Spinal cord (tissue), 9 donors: ENCODE measurements at regions not wholly inside any gene's neighbourhood (a gene's known extent, or its start where the extent isn't known, plus 50 kb on each side); places are given as distances from the start of the nearest gene placed in this dataset.
A peak's percentile ranks its signal among the peaks of the same experiment; 100 is the strongest.

Experiments used
- DNase-seq, 6 donors: peaks; one replicate each; pipeline versions ENCODE4 v3.0.0 to v3.0.0-alpha.2; 2013 to 2015; ENCODE audit warnings: low spot score in 6 of 6, low read depth in 4 of 6
- H3K27ac ChIP-seq: one replicate; pipeline ENCODE4 v1.5.1; 2013; ENCODE audit warnings: low read depth, low read length, control low read depth
- H3K27me3 ChIP-seq: one replicate; pipeline ENCODE4 v1.6.1; 2013; ENCODE audit warnings: low read length; ENCODE audit not compliant: control insufficient read depth, insufficient read depth
- H3K36me3 ChIP-seq: one replicate; pipeline ENCODE4 v1.6.1; 2013; ENCODE audit warnings: low read length; ENCODE audit not compliant: control insufficient read depth, insufficient read depth
- H3K4me1 ChIP-seq: one replicate; pipeline ENCODE4 v1.6.1; 2013; ENCODE audit warnings: low read length; ENCODE audit not compliant: control insufficient read depth, insufficient read depth
- H3K4me3 ChIP-seq: one replicate; pipeline ENCODE4 v1.5.1; 2013; ENCODE audit warnings: low read depth, low read length, control low read depth
- H3K9me3 ChIP-seq: one replicate; pipeline ENCODE4 v1.6.1; 2013; ENCODE audit warnings: low read length; ENCODE audit not compliant: control insufficient read depth, insufficient read depth
- WGBS: methylation state at CpG from one replicate; pipeline ENCODE4 v1.1.5; 2013; ENCODE audit warnings: missing lambda C conversion rate; ENCODE audit not compliant: insufficient coverage; 5-methylcytosine and 5-hydroxymethylcytosine counted together
- donor health status: healthy.

DNA sequence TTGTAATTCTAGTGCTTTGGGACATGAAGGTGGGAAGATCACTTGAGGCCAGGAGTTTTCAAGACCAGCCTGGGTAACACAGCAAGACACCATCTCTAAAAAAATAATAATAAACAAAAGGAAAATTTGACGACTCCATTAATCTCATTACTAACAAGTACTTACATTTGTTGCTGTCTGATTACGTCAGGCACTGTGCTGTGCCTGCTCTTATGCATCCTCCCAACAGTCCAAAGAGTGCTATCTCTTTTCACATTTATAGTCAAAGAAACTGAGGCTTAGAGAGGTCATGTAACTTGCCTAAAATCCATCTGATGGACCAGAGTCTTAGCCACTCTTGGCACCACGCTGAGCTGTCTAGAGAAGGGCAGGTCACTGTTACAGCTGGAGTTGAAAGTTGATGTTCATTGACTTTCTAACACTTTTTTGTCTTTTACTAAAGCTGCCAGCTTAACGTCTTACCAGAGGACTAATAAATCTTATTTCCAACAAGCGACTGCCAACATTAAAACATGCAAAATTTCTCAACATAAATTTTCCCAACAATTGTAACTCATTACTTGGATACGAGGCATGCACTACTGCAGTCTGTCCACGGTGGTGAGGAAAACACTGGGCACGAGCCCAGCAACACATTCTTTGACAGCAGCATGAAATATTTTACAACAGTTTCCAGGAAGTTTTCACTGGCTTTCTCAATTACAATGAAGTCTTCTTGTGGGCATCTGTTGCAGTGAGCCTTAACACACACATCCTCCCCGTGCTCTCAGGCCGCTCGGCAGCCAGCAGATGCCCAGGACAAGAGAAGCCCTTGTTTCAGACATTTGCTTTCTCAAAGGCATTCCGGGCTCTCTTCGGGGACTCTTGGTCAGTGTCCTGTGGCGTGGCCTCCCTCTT, 262.9 kb upstream of the PROX1 start:
- WGBS = 15% methylated on average over 13 of the region's 14 CpGs
- H3K36me3 ChIP-seq = no peaks in the 10 kb centered on the region
- peaks cover 3% of the 10 kb centered on the region for H3K27me3 ChIP-seq
- H3K4me1 ChIP-seq = peaks cover 11% of the 10 kb centered on the region
- no peaks in the 10 kb centered on the region for H3K9me3 ChIP-seq
- H3K27ac ChIP-seq = peak overlapping the region; percentile 57
- peak; percentile 40 to 88 (median 56) for DNase-seq
- H3K4me3 ChIP-seq = no peak overlapping the region

DNA sequence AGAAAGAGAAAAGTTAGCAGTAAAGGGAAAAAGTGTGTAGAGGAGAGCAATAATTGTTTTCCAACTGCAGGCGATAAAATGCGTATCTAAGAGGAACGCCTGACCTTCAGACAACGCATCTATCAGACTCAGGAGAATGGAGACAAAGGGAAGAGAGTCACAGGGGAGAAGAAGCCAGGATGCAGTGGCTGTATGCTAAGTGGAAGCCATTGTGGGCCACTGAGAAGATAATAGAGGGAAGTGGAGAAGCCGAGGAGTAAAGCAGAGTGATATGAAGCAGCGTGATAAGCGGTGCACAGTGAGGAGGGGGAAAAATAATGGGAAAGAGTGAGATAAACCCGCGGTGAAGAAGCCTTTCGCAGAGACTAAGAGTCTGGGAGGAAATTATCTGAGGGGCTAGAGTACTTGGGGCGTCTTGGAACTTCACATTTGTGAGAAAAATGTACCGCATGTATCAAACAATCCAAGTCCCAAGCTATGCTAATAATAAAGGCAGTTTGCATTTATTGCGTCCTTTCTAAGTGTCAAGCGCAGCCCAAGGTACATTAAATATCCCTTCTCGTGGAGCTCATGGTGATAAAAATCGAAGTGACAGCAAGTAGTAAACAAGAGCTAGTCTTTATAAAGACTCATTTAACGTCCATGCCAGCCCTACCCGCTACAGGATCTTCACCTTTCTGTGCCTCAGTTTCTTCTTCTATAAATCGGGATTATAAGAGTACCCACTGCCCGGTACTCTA, 259.8 kb upstream of the PROX1 start:
- Histone ChIP-seq H3K27me3 (peaks cover 3% of the 10 kb centered on the region), H3K4me3 (no peak overlapping the region), H3K36me3 (no peaks in the 10 kb centered on the region), H3K4me1 (peaks cover 11% of the 10 kb centered on the region), H3K9me3 (no peaks in the 10 kb centered on the region), H3K27ac (no peak overlapping the region)
- peak in 1 of 6 donors; percentile 13 for DNase-seq
- WGBS = 83% methylated on average over 15 of the region's 20 CpGs

DNA sequence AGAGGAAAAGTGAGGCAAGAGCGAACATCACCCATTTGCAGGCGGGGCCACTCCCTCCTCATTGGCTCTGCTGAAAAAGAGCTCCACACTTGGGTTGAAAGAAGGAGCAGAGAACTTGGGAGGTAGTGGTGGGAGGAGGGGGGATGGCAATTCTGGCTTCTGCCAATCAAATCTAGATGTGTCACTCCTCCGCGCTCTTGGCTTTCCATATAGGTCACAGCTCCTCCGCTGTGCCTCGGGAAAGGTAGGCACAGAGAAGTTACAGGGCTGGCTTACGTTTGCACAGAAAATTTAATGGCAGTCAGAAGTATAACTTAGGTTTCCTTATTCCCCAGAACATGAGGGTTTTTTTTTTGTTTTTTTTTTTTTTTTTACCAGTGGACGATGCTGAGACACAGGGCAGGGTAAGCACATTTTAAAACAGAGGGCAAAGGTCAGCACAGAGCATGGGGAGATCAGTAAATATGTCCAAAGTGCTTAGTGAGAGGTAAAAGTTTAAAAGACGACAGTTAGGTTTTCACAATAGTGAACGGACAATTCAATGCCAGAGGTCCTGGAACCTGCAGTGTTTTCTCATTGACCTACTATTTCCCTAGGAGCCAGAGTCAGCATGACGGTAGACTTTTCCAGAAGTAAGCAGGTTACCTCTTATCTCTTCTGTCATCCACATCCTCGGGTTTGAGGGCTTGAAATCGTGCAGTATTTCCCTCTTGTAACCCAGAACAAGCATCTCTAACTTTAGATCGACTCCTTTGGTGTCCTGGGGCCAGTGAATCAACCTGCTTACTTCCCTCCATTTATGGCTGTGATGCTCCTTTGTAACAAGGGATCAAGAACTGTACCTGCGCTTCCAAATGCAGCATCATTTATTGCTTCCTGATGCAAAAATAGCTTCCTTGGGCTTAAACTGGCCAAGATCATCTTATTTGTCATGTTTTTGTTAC, 258.9 kb upstream of the PROX1 start:
- 75% methylated on average over 8 of the region's 15 CpGs for WGBS
- Histone ChIP-seq H3K4me1 (peaks cover 11% of the 10 kb centered on the region), H3K4me3 (no peak overlapping the region), H3K27me3 (peaks cover 3% of the 10 kb centered on the region), H3K9me3 (no peaks in the 10 kb centered on the region), H3K27ac (no peak overlapping the region), H3K36me3 (no peaks in the 10 kb centered on the region)
- DNase-seq = no peak

DNA sequence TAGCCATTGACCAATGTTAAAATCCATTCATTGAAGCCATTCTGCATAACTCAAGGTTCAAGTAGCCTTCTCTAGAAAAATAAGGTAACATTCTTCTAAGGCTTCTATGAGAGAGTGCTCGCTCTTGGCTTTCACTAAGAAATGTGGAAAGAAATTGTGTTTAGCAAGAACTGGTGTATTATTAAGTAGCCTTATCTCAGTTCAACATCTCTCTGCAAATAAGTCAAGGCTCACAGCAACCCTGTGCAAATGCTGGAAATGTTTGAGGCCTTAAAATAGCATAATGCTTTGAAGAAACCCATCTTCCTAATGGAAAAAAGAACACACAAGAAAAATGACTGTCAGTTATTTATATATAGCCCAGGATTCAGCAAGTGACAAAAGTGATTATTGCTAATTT, 254.1 kb upstream of the PROX1 start:
- H3K4me3 ChIP-seq = no peak overlapping the region
- no peaks in the 10 kb centered on the region for H3K9me3 ChIP-seq
- WGBS = no CpG with 5 or more reads among the region's 1 CpG
- no peaks in the 10 kb centered on the region for H3K4me1 ChIP-seq
- H3K27ac ChIP-seq = no peak overlapping the region
- H3K27me3 ChIP-seq = no peaks in the 10 kb centered on the region
- H3K36me3 ChIP-seq = no peaks in the 10 kb centered on the region
- DNase-seq = no peak

DNA sequence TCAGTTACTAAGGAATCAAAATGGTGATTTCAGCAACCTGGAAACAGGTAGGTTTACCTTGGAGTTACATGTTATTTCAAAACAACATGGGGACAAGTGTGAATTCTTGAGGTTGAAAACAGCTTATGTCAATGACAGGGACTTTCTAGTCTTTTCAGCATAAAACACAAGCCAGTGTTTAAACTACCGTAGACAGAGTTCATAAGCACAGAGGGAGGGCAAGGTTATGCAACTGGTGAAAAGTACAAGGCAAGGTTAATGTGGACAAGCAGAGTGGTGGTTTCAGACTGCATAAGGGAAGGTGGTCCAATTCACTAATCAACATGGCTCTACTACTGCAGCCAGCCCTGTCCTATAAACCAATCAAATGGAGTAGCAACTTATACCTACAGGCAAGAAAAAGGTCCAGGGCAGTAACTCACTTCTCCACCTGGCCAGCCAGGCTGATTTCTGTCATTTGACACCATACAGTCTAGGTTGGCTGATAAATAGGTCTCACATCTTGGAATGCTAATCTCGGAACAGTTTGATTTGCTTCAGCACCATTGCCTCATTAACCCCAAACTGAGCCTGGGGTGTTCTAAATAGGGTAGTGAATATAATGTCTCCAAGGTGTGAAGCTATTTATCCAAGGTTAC, 250.3 kb upstream of the PROX1 start:
- no peak overlapping the region for H3K4me3 ChIP-seq
- H3K27me3 ChIP-seq = no peaks in the 10 kb centered on the region
- H3K4me1 ChIP-seq = no peaks in the 10 kb centered on the region
- H3K36me3 ChIP-seq = no peaks in the 10 kb centered on the region
- no CpG with 5 or more reads among the region's 2 CpGs for WGBS
- H3K9me3 ChIP-seq = no peaks in the 10 kb centered on the region
- no peak overlapping the region for H3K27ac ChIP-seq
- no peak for DNase-seq

DNA sequence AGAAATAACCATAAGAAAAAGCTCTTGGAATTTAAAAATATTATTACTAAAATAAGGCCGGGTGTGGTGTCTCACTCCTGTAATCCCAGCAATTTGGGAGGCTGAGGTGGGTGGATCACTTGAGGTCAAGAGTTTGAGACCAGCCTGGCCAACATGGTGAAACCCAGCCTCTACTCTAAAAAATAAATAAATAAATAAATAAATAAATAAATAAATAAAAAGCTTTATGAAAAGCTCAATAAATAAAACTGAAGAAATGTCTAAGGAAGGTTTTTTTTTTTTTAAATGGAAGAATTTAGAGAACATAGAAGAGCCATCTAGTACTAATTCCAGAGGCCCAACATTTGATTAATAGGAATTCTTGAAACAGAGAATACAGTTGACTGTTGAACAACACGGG, 249.1 kb upstream of the PROX1 start:
- Histone ChIP-seq H3K27ac (no peak overlapping the region), H3K4me3 (no peak overlapping the region), H3K9me3 (no peaks in the 10 kb centered on the region), H3K36me3 (no peaks in the 10 kb centered on the region), H3K4me1 (no peaks in the 10 kb centered on the region), H3K27me3 (no peaks in the 10 kb centered on the region)
- no CpG with 5 or more reads among the region's 2 CpGs for WGBS
- DNase-seq = no peak

DNA sequence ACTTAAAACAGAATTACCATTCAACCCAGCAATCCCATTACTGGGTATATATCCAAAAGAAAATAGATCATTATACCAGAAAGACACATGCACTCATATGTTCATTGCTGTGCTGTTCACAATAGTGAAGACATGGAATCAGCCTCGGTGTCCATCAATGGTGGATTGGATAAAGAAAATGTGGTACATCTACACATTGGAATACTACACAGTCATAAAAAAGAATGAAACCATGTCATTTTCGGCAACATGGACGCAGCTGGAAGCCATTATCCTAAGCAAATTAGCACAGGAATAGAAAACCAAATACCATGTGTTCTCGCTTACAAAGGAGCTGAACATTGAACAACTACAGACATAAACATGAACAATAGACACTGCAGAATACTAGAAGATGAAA, 244.8 kb upstream of the PROX1 start:
- H3K4me3 ChIP-seq = no peak overlapping the region
- H3K27me3 ChIP-seq = no peaks in the 10 kb centered on the region
- no peak overlapping the region for H3K27ac ChIP-seq
- no peak for DNase-seq
- WGBS = no CpG with 5 or more reads among the region's 4 CpGs
- H3K9me3 ChIP-seq = no peaks in the 10 kb centered on the region
- H3K4me1 ChIP-seq = no peaks in the 10 kb centered on the region
- no peaks in the 10 kb centered on the region for H3K36me3 ChIP-seq

DNA sequence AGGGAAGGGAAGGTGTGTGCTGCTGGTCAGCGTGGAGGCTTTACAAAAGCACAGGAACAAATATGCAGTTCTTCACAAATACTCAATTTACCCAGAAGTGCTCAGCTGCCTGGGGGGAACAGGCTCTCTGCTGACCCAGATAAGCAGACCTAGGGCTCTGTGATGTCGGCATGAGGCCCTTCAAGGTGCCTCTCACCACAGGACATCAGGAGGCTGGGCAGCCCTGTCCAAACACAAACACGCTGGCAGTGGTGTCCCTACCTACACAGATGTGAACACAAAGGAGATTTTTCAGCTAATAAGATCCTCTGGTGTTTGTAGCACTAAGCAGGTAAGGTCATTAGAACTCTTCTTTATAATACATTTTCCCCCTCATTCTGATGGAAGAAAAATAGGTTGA, 243.0 kb upstream of the PROX1 start:
- H3K27ac ChIP-seq = no peak overlapping the region
- no peaks in the 10 kb centered on the region for H3K36me3 ChIP-seq
- no peak for DNase-seq
- H3K27me3 ChIP-seq = no peaks in the 10 kb centered on the region
- no peak overlapping the region for H3K4me3 ChIP-seq
- H3K9me3 ChIP-seq = no peaks in the 10 kb centered on the region
- no peaks in the 10 kb centered on the region for H3K4me1 ChIP-seq
- WGBS = 56% methylated on average over 1 of the region's 3 CpGs

DNA sequence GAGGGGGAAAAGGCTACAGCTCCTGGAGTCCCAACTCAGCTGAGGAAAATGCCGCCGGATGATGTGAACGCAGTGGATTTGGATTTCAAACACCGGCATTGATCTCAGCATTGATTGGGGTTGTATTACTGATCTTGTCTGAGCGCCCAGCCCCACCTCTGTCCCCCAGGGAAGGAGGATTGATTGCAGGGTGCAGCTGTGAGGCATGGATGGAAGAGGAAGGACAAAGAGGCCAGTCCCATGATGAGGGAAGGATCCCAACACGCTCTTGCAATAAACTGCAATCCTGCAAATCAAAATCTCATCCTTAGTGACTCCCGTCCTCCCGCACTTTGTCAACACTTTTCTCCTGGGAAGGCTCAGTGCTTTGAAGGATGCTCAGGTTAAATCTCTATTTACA, 242.3 kb upstream of the PROX1 start:
- H3K27me3 ChIP-seq = no peaks in the 10 kb centered on the region
- H3K36me3 ChIP-seq = no peaks in the 10 kb centered on the region
- H3K4me3 ChIP-seq = no peak overlapping the region
- no peaks in the 10 kb centered on the region for H3K9me3 ChIP-seq
- H3K27ac ChIP-seq = no peak overlapping the region
- H3K4me1 ChIP-seq = no peaks in the 10 kb centered on the region
- no peak for DNase-seq
- 95% methylated on average over 6 of the region's 8 CpGs for WGBS
